Stimulated activated CD8-positive, alpha-beta memory T cell treated with anti-CD3 and anti-CD28 coated beads, Interleukin-4, amount 100 ng/mL, for 48 hours (primary cell): ENCODE measurements at regions not wholly inside any gene's neighbourhood (a gene's known extent, or its start where the extent isn't known, plus 50 kb on each side); places are given as distances from the start of the nearest gene placed in this dataset.
"Not testable (repeated sequence)": the region's sequence is repeated elsewhere in the genome, so short reads cannot be mapped to it uniquely, and the experiment has no call there.

Experiments used
- DNase-seq: peaks from one replicate; pipeline ENCODE4 v3.0.0-alpha.2; 2020

DNA sequence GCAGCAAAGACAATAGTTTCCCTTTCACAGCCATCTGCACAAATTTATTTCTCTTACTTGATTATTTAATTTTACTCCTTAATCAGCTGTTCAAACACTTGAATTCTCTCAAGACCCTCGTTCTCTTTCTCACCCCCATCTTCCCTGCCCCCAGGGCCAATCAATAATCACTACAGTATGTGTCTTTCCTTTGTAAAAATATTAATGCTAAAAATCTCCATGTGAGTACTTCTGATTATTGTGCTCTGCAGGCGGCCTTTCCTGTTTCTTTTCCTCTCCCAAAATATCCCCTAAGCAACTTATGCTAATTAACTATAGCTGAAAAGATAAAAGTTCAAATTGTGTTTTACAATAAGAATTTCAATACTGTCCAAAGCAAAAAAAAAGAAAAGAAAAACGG is 617.0 kb upstream of the CBLB start:
- no peak for DNase-seq

DNA sequence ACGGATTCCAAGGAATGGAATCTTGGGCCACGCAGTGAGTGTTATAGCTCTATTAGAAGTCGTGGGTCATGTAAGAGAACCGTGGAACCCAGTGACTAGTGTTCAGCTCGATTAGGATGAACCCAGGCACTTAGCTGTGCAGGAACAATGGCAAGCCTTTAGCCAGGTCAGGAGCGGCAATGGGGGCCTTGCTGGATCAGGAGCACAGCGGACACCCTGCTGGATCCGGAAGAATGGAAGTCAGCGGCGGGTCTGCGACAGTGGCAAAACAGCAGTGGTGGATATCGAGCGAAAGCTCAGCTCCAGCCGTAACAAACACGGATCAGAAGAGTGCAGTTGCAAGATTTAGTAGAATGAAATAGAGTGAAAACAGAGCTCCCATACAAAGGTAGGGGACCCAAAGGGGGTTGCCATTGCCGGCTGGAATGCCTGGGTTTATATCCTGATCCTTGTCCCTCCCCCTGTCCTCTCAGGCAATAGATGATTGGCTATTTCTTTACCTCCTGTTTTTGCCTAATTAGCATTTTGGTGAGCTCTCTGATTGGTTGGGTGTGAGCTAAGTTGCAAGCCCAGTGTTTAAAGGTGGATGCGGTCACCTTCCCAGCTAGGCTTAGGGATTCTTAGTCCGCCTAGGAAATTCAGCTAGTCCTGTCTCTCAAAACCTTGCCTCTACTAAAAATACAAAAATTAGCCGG is 618.3 kb upstream of the CBLB start:
- DNase-seq, result not testable (repeated sequence)

DNA sequence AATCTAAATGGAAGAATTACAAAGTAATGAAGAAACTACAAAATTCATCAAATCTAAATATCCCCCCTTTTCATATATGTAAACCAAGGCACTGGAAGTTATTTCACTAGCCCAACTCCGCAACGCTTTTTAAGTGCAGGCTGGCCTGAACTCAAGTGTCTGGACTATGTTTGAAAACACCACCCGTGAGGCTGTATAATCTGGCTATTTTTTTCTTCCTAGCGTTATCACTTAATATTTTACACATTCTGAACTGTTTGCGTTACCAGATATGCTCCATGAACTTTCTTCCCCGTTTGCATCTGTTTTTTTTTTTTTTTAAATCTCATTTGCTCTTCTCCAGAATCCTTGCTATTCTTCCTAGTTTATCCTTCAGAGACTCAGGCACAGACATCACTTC is 619.5 kb upstream of the CBLB start:
- no peak for DNase-seq

DNA sequence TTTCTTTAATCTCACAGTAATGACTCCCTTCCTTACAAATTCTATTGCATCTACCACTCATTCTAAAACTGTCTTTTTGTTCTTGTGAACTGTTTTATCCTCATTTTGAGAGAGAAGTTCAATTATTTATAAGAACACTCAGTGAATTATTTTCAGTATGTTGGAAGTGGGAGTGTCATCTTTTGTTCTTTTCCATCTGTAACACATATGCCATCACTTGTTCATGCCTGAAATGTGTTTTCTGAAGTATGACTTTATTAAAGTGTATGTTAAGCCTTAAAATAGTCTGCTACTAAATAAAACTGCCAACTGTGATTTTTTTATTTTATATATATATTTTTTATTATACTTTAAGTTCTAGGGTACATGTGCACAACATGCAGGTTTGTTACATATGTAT is 623.0 kb upstream of the CBLB start:
- no peak for DNase-seq

DNA sequence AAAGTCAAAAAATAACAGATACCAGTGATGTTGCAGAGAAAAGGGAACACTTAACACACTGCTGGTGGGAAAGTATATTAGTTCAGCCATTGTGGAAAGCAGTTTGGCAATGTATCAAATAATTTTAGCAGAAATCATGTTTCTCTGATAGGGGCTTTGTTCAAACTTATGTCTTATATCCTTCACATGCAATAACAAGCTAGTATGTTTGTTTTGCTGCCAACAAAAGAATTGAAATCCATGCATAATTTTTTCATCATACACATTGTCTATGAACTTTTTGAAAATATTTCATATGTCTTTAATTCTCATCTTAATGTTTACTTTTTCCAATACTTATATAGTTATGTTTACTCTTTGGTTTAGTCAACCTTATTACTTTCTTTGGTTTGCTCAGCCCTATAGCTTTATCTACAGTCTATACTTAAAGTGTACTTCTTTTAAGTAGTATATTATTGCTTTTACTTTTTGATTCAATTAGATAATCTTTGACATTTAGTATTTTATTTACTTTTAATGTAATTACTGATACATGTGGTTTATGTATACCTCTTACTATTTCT is 639.6 kb upstream of the CBLB start:
- no peak for DNase-seq

DNA sequence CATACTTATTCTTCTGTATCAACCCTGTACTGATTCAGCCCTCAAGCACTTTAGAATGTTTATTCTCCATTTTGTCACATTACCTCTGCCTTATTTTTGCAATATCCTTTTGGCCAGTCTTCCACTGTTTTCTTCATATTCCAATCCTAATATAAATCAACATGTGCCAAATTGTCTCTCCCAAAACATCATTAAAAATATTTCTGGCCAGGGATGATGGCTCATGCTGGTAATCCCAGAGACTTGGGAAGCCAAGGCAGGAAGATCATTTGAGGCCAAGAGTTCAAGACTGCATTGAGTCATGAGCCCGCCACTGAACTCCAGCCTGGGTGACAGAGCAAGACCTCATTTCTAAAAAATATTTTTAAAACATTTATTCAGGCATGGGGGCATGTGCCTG is 641.4 kb upstream of the CBLB start:
- no peak for DNase-seq

DNA sequence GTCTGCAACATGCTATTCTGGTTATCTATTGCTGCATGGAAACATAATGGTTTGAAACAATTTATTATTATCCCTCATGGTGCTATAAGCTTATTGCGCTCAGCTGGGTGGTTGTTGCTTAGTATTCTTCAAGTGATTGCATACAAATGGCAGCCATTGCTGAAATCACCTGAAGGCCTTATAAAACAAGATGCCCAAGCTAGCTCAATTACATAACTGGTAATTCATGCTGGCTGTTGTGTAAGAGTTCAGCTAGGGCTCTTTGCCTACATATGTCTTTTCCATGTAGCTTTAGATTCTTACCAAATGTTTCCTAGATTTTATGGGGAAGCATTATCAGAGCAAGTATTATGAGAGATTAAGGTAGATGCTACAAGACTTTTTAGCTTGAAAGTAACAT is 644.0 kb upstream of the CBLB start:
- no peak for DNase-seq

DNA sequence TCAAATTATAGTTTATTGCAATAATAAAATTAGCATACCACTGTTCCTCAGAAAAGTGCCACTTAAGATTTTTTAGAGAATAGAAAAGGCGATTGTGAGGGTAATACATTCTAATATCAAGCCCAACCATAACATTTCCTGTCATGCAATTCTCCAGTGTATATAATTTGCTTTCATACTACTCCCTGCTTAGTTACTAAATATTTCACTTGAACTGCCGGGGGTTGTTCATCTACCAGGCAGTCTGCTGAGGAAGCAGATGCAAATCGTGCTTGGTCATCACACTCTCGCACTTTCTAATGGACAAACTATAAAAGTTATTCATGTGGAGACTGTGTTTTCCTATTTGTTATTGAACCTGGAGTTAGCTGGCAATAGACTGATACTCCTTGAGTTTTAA is 645.6 kb upstream of the CBLB start:
- no peak for DNase-seq

DNA sequence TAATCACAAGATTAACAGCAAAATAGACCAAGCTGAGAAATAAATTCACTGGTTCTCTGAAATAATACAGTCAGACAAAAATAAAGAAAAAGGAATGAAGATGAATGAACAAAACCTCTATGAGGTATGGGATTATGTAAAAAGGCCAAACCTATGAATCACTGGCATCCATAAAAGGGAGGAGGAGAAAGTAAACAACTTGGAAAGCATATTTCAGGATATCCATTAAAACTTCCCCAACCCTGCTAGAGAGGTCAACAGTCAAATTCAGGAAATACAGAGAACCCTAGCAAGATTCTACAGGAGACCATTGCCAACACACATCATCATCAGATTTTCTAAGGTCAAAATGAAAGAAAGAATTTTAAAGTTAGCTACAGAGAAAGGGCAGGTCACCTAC is 649.7 kb upstream of the CBLB start:
- DNase-seq, result no peak

DNA sequence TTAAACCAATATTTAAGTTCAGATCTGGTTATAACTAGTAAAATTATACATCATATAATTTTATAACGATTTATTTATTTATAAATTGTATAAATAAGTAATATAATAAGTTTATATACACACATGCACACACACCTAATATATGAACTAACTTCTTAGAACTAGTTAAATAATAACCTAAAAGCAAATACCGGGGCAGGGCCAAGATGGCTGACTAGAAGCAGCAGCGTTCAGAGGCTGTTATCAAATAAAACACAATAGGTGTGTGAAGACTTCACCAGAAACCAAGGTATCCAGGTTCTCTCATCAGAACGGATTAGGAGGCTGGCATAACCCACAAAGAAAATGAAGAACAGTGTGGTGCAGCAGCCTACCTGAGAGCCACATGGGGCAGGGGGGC is 653.6 kb upstream of the CBLB start:
- DNase-seq, result no peak

DNA sequence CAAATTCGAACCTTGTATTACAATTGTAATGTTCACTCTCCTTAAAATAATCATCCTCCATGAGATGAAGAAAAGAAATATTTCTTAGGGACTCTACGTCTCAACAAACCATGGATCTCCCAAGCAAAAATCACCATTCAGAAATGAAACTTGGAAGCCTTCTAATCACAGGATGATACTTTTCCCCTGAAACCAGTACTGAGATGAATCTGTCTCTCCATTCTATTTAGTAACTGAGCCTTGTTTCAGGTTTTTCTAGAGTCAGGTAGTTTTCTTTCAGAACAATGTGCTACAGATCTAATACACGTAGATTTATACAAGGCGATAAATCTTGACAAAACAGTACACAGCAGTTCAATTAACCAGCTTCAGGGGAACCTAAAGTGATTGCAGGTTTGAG is 660.1 kb upstream of the CBLB start:
- no peak for DNase-seq

DNA sequence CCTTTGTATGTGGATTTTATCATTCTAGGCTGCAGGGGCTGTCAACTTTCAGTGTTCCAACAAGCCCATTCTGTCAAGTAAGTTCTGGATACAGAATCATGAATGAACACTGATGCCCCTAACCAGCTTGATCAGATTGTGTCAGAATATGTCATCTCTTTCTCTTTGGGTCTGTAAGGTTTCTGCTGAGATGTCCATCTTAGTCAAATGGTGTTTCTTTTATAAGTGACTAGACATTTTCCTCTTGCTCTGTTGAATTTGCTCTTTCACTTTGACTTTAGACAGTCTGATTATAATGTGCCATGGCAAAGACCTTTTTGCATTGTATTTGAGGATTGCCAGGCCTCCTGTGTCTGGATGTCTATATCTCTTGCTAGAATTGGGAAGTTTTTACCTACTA is 660.9 kb upstream of the CBLB start:
- no peak for DNase-seq

DNA sequence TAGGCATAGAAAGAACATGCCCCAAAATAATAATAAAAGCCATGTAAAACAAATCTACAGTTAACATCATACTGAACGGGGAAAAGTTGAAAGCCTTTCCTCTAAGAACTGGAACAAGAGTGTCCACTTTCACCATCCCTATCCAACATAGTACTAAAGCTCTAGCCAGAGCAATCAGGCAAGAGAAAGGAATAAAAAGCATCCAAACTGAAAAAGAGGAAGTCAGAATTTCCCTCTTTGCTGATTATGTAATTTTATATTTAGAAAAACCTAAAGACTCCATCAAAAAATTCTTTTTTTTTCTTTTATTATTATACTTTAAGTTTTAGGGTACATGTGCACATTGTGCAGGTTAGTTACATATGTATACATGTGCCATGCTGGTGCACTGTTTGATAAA is 661.6 kb upstream of the CBLB start:
- DNase-seq, result no peak

DNA sequence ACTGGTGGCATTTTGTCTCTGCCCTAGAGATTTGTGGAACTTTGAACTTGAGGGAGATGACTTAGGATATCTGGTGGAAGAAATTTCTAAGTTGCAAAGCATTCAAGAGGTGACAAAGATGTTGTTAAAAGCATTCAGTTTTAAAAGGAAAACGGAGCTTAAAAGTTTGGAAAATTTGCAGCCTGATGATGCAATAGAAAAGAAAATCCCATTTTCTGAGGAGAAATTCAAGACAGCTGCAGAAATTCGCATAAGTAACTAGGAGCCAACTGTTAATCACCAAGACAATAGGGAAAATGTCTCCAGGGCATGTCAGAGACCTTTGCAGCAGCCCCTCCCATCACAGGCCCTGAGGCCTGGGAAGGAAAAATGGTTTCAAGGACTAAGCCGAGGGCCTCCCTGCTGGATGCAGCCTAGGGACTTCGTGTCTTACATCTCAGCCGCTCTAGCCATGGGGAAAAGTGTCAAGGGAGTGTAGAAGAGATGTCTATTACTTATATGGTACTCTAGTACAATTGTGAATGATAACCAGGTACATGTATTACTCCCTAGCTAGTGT is 663.0 kb upstream of the CBLB start:
- not testable (repeated sequence) for DNase-seq

DNA sequence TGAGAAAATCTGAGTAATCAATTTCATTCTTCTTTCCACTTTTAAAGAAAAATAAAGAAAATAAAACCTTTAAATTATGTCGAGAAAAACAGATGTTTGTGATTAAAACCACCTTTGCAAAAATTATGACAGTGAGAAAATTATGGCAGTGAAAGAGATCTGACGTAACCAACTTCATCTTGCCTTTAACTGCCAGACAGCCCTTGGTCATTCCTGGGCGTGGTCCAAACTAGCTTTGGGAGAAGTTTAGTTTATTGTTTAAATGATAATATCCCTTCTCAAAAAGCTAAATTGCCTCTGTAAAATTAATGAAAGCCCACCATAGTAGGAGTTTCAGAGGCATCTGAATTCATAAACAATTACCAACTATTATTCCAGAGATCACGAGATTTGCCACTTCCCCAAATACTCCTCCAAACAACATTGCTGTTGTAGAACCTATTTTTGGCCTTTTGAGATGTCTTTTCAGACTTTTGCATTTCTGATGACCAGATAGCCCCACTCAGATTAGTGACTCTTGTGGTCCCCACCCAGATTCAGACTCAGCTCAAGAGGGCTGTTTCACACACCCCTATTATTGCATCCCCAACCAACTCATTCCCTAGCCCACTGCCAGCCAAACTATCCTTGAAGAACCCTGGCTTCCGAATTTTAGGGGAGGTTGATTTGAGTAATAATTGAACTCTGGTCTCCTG is 664.4 kb upstream of the CBLB start:
- no peak for DNase-seq

DNA sequence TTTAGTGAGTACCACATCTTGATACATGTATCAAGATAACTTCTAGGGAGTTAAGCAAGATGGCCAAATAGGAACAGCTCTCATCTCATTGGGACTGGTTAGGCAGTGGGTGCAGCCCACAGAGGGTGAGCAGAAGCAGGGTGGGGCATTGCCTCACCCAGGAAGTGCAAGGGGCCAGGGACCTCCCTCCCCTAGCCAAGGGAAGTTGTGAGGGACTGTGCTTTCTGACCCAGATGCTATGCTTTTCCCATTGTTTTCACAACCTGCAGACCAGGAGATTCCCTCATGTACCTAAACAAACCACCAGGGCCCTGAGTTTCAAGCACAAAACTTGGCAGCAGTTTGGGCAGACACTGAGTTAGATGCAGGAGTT is 665.0 kb upstream of the CBLB start:
- no peak for DNase-seq

DNA sequence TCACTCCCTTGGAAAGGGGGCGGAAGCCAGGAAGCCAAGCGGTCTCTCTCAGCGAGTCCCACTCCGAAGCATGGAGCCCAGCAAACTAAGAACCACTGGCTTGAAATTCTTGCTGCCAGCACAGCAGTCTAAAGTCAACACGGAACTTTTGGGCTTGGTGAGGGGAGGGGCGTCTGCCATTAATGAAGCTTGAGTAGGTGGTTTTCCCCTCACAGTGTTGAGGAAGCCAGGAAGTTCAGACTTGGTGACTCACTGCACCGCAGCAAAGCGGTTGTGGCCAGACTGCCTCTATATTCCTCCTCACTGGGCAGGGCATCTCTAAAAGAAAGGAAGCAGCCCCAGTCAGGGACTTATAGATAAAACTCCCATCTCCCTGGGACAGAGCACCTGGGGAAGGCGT is 665.4 kb upstream of the CBLB start:
- DNase-seq, result peak; percentile 66

DNA sequence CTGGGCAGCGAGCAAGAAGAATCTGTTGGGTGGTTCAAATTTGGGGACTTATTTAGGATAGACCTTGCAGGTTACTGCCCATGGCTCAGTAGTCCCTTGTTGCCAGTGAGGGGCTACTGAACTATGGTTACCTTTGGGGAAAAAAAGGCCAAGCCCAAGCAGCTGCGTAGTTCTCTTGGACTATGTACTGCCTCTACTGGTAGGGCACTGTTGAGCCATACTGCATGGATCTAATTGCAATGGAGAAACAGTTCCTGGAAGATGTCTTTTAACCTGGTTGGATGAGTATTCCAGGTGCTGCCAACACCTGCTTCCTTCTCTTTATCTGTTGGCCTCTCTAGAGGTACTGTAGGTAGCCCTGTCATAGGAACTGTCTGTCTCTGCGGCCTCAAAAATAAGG is 671.9 kb upstream of the CBLB start:
- no peak for DNase-seq

DNA sequence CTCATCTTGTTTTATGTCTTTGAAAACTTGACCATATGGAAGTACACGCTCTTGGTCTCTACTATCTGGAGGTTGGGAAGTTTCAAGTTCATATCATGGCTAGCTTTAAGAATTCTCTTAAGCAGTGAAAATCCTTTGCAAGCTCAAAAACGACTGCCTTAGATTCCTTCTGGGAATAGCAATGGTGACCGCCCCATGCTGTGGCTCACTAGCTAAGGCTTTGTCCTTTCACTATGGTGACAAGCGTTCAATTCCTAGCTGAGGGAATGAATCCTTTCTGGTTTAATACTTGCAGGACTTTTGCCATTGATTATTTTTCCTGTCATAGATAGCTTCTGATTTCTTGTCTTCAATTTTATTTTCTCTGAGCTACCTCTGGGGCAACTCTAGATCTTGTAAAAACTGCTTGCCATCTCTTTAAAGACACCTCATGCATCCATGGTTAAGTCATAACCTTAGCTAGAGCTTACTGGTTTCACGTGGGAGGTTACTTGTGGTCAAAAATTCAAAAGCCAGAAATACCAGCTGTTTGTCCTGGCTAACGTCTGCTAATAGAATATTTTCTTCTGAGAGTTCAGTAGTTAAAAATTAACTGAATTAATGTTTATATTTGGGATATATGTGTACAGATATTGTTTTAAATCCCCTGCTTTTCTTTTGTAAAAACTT is 673.4 kb upstream of the CBLB start:
- DNase-seq, result no peak

DNA sequence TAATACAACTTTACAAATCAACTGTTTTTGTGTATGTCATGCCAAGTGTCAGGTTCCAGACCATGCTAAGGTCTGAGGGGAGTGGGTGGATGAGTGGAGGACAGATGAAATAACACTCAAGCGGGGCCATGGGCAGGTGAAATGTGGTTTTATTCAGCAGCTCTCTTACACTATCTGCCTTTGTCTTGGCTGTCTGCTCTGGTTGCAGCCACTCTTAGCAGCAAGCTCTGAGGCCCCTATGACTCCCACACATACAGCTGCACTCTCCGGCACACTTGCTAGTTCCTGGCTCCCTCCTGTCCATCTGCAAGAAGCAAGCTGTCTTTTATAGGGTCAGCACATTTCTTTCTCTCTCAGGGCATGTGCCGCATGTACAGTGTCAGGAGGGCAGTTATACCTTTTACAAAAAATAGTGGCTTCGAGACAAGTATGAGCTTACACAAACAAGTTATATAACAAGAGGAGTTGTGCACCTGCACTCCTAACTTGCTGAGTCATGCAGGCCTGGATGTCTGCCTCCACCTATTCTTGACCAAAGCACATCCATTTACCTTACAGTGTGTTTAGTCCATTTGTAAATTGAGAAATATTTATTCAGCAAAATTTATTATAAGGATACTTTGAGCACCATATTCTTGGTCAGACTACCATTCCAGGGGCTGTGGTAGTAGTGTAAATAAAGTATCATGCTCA is 683.7 kb upstream of the CBLB start:
- no peak for DNase-seq

DNA sequence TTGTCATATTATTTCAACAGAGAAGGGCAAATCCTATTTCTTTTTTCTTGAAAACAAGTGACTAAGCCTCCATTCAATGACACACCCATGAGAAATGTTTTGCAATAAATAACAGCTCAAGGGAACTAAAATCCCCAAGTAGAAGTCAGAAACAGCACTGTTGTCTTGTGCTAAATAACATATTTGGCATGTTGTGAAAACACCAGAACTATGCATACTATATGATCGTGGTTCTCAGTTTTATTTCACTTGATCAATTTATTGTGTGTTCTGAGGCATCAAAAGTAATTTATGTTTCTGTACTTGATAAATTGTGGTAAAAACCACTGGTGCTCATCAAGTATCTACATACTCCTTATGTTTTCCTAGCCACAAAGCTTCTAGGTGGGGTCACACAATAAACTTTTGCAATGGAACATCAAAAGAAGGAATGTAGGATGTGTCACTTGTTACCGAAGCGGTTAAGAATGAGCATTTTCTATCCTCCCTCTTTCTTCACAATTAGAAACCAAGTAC is 691.7 kb upstream of the CBLB start:
- no peak for DNase-seq

DNA sequence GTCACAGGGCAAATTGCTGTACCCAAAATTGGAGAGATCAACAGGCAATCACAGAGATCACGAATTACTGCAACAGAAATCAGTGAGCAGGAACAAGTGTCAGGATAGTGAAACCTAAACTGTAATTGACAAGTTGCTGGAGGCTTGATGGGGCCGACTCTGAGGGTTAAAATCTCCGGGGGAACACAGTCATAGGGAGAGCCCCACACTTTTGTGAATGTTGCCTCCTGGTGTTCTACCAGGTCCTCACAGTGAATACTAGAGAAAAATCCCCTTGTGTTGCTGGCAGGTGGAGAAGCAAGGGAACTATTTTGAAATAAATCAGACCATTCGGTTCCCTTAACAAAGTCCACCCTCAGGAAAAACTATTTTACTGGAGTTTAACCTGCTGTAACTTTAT is 697.5 kb upstream of the CBLB start:
- peak; percentile 30 for DNase-seq

DNA sequence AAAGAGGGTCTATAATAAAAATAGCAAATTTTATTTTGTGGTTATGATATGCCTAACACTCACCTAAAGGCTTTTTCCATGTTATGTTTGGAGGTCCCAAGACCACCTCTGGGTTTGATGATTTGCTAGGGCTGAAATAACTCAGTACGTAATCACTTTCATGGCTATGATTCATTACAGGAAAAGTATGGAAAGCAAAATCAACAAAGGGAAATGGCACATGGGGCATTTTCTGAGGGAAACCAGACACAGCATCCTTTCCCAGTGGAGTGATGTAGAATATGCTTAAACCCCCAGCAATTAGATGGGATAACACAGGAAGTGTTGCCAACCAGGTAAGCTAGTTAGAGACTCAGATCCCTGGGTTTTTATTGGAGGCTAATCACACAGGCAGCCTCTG is 701.6 kb upstream of the CBLB start:
- DNase-seq, result no peak
